CD14-positive monocyte (primary cell): ENCODE measurements at regions not wholly inside any gene's neighbourhood (a gene's known extent, or its start where the extent isn't known, plus 50 kb on each side); places are given as distances from the start of the nearest gene placed in this dataset.

Source experiments
- DNase-seq, 3 donors: peaks; one replicate each; pipeline ENCODE4 v3.0.0-alpha.2; 2011 to 2022
- H2AFZ ChIP-seq: 2 replicates; pipeline ENCODE4 v1.6.0; 2012; ENCODE audit warnings: mild to moderate bottlenecking, low read depth, low read length, inconsistent platforms; ENCODE audit not compliant: insufficient read depth, poor library complexity, severe bottlenecking
- H3K27ac ChIP-seq, 2 donors: 1 replicate in 1 of 2; 2 replicates in 1 of 2; pipeline ENCODE4 v1.5.1; 2012 to 2013; ENCODE audit warnings: low read length in 2 of 2, control low read depth in 1 of 2, inconsistent platforms in 1 of 2, low read depth in 1 of 2, mild to moderate bottlenecking in 1 of 2
- H3K27me3 ChIP-seq, 2 donors: one replicate each; pipeline versions ENCODE4 v1.6.0 to v1.6.1; 2011 to 2013; ENCODE audit warnings: low read length in 2 of 2; ENCODE audit not compliant: control insufficient read depth in 2 of 2, insufficient read depth in 2 of 2
- H3K36me3 ChIP-seq, 2 donors: replicated peaks in 1 of 2; 1 replicate in 1 of 2; 2 replicates in 1 of 2; pipeline versions ENCODE4 v1.5.1 to v1.6.1; 2012 to 2013; ENCODE audit warnings: low read length in 2 of 2, control low read depth in 1 of 2, inconsistent platforms in 1 of 2, mild to moderate bottlenecking in 1 of 2; ENCODE audit not compliant: insufficient read depth in 2 of 2, control insufficient read depth in 1 of 2
- H3K4me1 ChIP-seq, 2 donors: 1 replicate in 1 of 2; 2 replicates in 1 of 2; pipeline versions ENCODE4 v1.5.1 to v1.6.1; 2012 to 2013; ENCODE audit warnings: low read length in 2 of 2, control low read depth in 1 of 2, inconsistent platforms in 1 of 2, mild to moderate bottlenecking in 1 of 2, moderate library complexity in 1 of 2; ENCODE audit not compliant: insufficient read depth in 2 of 2, control insufficient read depth in 1 of 2
- H3K4me2 ChIP-seq: replicated peaks from 2 replicates; pipeline ENCODE3; 2012; ENCODE audit warnings: low read length, moderate library complexity, mild to moderate bottlenecking; ENCODE audit not compliant: poor library complexity, severe bottlenecking; ENCODE audit errors: extremely low read depth
- H3K4me3 ChIP-seq, 3 experiments: fragments of 200-600 bp in 1 of 3; sonication (generic) in 1 of 3; replicated peaks in 1 of 3; 1 replicate in 2 of 3; 2 replicates in 1 of 3; pipeline ENCODE4 v1.5.1; 2011 to 2013; ENCODE audit warnings: low read length in 3 of 3, mild to moderate bottlenecking in 3 of 3, control low read depth in 2 of 3, low read depth in 2 of 3, inconsistent platforms in 1 of 3, moderate library complexity in 1 of 3
- H3K79me2 ChIP-seq: 2 replicates; pipeline ENCODE4 v1.6.0; 2012; ENCODE audit warnings: mild to moderate bottlenecking, control low read depth, inconsistent platforms, low read length, moderate library complexity; ENCODE audit not compliant: insufficient read depth
- H3K9ac ChIP-seq: 2 replicates; pipeline ENCODE4 v1.6.0; 2017; ENCODE audit warnings: low read length, mild to moderate bottlenecking; ENCODE audit not compliant: insufficient read depth, poor library complexity, severe bottlenecking
- H3K9me3 ChIP-seq, 2 donors: replicated peaks in 1 of 2; 1 replicate in 1 of 2; 2 replicates in 1 of 2; pipeline versions ENCODE4 v1.5.1 to v1.6.1; 2012 to 2013; ENCODE audit warnings: low read length in 2 of 2, control low read depth in 1 of 2; ENCODE audit not compliant: control insufficient read depth in 1 of 2, insufficient read depth in 1 of 2
- H4K20me1 ChIP-seq: 2 replicates; pipeline ENCODE4 v1.6.0; 2012; ENCODE audit warnings: mild to moderate bottlenecking, low read length, control low read depth, moderate library complexity; ENCODE audit not compliant: insufficient read depth
- H3K27ac Mint-ChIP-seq, 7 donors: one replicate each; pipeline ENCODE4 v1.8.0; 2020; ENCODE audit warnings: mild to moderate bottlenecking in 7 of 7, mixed read lengths in 7 of 7, moderate library complexity in 6 of 7, inconsistent platforms in 2 of 7
- H3K27me3 Mint-ChIP-seq, 3 donors: one replicate each; pipeline ENCODE4 v1.8.0; 2021 to 2022; ENCODE audit warnings: low read depth in 3 of 3, mild to moderate bottlenecking in 3 of 3, mixed read lengths in 3 of 3, moderate library complexity in 3 of 3, inconsistent platforms in 1 of 3
- H3K36me3 Mint-ChIP-seq, 2 donors: one replicate each; pipeline ENCODE4 v1.8.0; 2020; ENCODE audit warnings: mixed read lengths in 2 of 2, inconsistent platforms in 1 of 2, mild to moderate bottlenecking in 1 of 2
- H3K4me1 Mint-ChIP-seq: one replicate; pipeline ENCODE4 v1.8.0; 2020; ENCODE audit warnings: mild to moderate bottlenecking, mixed read lengths
- H3K4me3 Mint-ChIP-seq, 2 donors: one replicate each; pipeline ENCODE4 v1.8.0; 2020; ENCODE audit warnings: mild to moderate bottlenecking in 2 of 2, mixed read lengths in 2 of 2, moderate library complexity in 1 of 2
- H3K9me3 Mint-ChIP-seq, 7 donors: one replicate each; pipeline ENCODE4 v1.8.0; 2020 to 2022; ENCODE audit warnings: mixed read lengths in 7 of 7, mild to moderate bottlenecking in 6 of 7, moderate library complexity in 6 of 7, inconsistent platforms in 2 of 7
- WGBS: methylation state at CpG from one replicate; pipeline ENCODE4 v1.1.5; 2013; ENCODE audit warnings: missing lambda C conversion rate; ENCODE audit not compliant: insufficient coverage; 5-methylcytosine and 5-hydroxymethylcytosine counted together
- intact Hi-C, 2 donors: fragments of 100-400 bp; cut with micrococcal nuclease; formaldehyde crosslinking; loops; one replicate each; pipeline versions ENCODE4 v1.15.0 to v1.15.1; 2023
- TF ChIP-seq, protein P1 (sequence below): fragments of 200-600 bp; IDR thresholded peaks from one replicate; pipeline ENCODE4 v1.8.0; 2022; ENCODE audit warnings: antibody characterized with exemption, mild to moderate bottlenecking

DNA sequence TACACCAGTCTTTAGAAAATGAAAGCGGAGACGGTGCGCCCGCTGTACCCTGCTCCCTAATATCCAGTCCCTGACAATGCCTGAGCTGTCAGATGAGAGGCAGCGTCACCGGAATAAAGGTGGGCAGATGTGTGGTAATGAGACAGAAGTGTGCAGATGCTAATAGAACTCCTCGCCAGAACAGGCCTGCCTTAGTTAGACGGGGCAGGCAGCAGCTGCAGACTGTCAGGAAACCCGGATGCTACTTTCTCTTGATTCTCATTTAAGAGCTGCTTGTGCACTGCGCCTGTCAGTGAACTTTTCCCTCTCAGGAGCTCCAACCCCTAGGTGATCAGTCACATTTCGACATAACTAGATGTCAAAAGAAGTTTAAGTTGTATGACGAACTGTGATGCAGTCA is 221.8 kb upstream of the IRX3 start:
- intact Hi-C loops: no loop called here
- peaks cover 6 to 7% of the 10 kb centered on the region in 2 donors for H3K27me3 ChIP-seq
- WGBS: 88% methylated on average over 7 of the region's 12 CpGs
- H2AFZ ChIP-seq: no peak overlapping the region
- Mint-ChIP-seq H3K9me3 (peaks cover 0 to 6% (median 0%) of the 10 kb centered on the region in 7 donors), H3K4me3 (no peak overlapping the region), H3K27me3 (peaks cover 19 to 35% (median 24%) of the 10 kb centered on the region in 3 donors), H3K4me1 (no peaks in the 10 kb centered on the region), H3K36me3 (no peaks in the 10 kb centered on the region), H3K27ac (no peak overlapping the region)
- no peak overlapping the region for H3K4me2 ChIP-seq
- no peak overlapping the region for H3K9ac ChIP-seq
- no peaks in the 10 kb centered on the region for H3K4me1 ChIP-seq
- no peak for DNase-seq
- H3K36me3 ChIP-seq: no peaks in the 10 kb centered on the region
- no peaks in the 10 kb centered on the region for H3K79me2 ChIP-seq
- no peak overlapping the region for H3K27ac ChIP-seq
- no peaks in the 10 kb centered on the region for H3K9me3 ChIP-seq
- no peaks in the 10 kb centered on the region for H4K20me1 ChIP-seq
- no peak overlapping the region for H3K4me3 ChIP-seq
- TF ChIP-seq, protein P1, sequence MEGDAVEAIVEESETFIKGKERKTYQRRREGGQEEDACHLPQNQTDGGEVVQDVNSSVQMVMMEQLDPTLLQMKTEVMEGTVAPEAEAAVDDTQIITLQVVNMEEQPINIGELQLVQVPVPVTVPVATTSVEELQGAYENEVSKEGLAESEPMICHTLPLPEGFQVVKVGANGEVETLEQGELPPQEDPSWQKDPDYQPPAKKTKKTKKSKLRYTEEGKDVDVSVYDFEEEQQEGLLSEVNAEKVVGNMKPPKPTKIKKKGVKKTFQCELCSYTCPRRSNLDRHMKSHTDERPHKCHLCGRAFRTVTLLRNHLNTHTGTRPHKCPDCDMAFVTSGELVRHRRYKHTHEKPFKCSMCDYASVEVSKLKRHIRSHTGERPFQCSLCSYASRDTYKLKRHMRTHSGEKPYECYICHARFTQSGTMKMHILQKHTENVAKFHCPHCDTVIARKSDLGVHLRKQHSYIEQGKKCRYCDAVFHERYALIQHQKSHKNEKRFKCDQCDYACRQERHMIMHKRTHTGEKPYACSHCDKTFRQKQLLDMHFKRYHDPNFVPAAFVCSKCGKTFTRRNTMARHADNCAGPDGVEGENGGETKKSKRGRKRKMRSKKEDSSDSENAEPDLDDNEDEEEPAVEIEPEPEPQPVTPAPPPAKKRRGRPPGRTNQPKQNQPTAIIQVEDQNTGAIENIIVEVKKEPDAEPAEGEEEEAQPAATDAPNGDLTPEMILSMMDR: no peak

DNA sequence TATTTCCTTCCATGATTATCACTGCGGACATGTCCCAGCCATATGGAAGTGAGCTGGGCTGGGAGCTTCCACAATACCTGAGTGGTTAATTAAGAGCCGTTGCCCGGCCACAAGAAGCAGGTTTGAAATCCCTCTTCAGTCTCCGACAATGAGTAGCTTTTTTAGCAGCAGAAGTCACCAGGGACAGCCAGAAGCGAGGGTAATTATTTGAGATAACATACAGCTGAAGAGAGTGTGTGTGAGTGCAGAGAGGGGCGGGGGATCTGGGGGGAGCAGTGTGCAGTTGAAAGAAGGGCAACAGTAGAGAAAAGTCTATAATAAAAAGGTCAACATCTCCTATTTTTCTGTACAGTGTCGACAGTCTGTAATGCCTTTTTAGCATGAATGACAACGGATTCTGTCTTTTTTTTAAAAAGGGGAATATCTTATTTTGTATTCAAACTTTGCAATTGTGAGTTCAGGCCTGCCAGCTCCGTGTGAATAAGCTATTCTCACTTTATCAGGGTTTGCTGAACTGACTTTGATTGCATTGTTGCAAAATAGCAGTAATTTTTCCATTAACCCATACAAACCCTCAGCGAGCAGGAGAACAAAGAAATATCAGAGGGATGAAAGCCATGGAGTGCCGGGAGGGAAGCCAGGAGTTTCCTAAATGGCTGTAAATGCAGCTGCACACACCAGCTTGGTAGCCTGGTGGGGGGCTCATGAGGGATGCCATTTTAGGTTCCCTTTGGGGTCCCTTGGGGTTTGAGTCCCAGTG is 220.3 kb upstream of the IRX3 start:
- Mint-ChIP-seq H3K36me3 (no peaks in the 10 kb centered on the region), H3K27ac (no peak overlapping the region), H3K9me3 (peaks cover 0 to 3% (median 0%) of the 10 kb centered on the region in 7 donors), H3K4me1 (no peaks in the 10 kb centered on the region), H3K27me3 (peaks cover 23 to 30% (median 27%) of the 10 kb centered on the region in 3 donors), H3K4me3 (no peak overlapping the region)
- no peak overlapping the region for H3K27ac ChIP-seq
- H3K4me2 ChIP-seq: no peak overlapping the region
- H2AFZ ChIP-seq: no peak overlapping the region
- no peak for DNase-seq
- H3K36me3 ChIP-seq: no peaks in the 10 kb centered on the region
- no peaks in the 10 kb centered on the region for H4K20me1 ChIP-seq
- H3K9ac ChIP-seq: no peak overlapping the region
- H3K4me3 ChIP-seq: no peak overlapping the region
- H3K9me3 ChIP-seq: no peaks in the 10 kb centered on the region
- TF ChIP-seq, protein P1: no peak
- no peaks in the 10 kb centered on the region for H3K4me1 ChIP-seq
- WGBS: 66% methylated on average over 3 of the region's 11 CpGs
- H3K79me2 ChIP-seq: no peaks in the 10 kb centered on the region
- intact Hi-C loops: no loop called here
- peaks cover 6 to 7% of the 10 kb centered on the region in 2 donors for H3K27me3 ChIP-seq
